SU-DHL-6 (cell line): ENCODE measurements at regions not wholly inside any gene's neighbourhood (a gene's known extent, or its start where the extent isn't known, plus 50 kb on each side); places are given as distances from the start of the nearest gene placed in this dataset.

ENCODE experiments used
- CTCF ChIP-seq: fragments of 200-600 bp; sonication (generic); IDR thresholded peaks from one replicate; pipeline ENCODE4 v1.5.1; 2017; ENCODE audit warnings: antibody characterized with exemption, mild to moderate bottlenecking, low read length, moderate library complexity; ENCODE audit not compliant: insufficient read depth, poor library complexity, severe bottlenecking
- EZH2phosphoT487 ChIP-seq: fragments of 200-600 bp; sonication (generic), shearing (Covaris generic); conservative IDR thresholded peaks from 2 replicates; pipeline ENCODE4 v1.6.1; 2018; ENCODE audit warnings: mild to moderate bottlenecking, antibody characterized with exemption, low read length, moderate library complexity, mixed read lengths

GRCh38 chr16:86306011-86306644, 204.2 kb upstream of the FOXF1 start:
- no peak for TF ChIP-seq CTCF
- TF ChIP-seq EZH2phosphoT487 = no peak
